ENCODE measurements at regions not wholly inside any gene's neighbourhood (a gene's known extent, or its start where the extent isn't known, plus 50 kb on each side); places are given as distances from the start of the nearest gene placed in this dataset.

DNA sequence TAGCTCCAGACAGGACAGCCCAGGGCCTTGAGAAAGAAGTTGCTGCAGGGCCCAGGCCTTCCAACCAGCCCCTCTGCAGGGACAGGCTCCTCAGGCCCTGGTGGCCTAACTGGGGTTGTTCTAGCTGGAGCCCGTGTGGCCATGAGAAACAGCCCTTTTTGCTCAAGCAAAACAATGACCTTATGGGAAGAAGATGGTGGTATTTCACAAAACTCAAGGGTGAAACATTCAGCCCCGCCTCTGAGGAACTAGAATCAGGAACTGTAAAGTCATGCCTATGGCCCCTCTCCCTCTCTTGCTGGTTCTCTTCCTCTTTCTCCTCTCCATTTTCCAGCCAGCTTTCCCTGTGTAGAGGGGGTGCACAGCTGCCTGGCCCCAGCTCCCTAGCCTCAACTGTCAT, 273.3 kb downstream of the RPLP1 start:
- DNase-seq (ENCODE audit: low read depth in 2 of 2): no peak
- Histone ChIP-seq H3K4me3 (replicated peaks in 1 of 4; ENCODE audit: control extremely low read depth in 1 of 4, insufficient read depth in 1 of 4, low read depth in 3 of 4, low read length in 4 of 4) (no peak overlapping the region), H3K9ac (ENCODE audit: insufficient read depth, low read length) (no peak overlapping the region), H3K79me2 (ENCODE audit: control insufficient read depth, insufficient read depth, low read length) (no peaks in the 10 kb centered on the region), H3K27ac (ENCODE audit: insufficient read depth, low read length) (no peak overlapping the region), H2AFZ (ENCODE audit: low read length) (no peak overlapping the region), H3K4me1 (ENCODE audit: control insufficient read depth, extremely low read depth, insufficient read depth, low read length) (no peaks in the 10 kb centered on the region), H3K9me3 (ENCODE audit: control insufficient read depth, insufficient read depth, low read depth, low read length) (no peaks in the 10 kb centered on the region), H3K4me2 (ENCODE audit: extremely low read depth, insufficient read depth, low read length) (no peak overlapping the region), H3K27me3 (ENCODE audit: control insufficient read depth, insufficient read depth, low read length) (no peaks in the 10 kb centered on the region), H4K20me1 (ENCODE audit: control insufficient read depth, extremely low read depth, insufficient read depth, low read length) (no peaks in the 10 kb centered on the region), H3K36me3 (ENCODE audit: control insufficient read depth, insufficient read depth, low read length) (no peaks in the 10 kb centered on the region)
- TF ChIP-seq, protein P1, sequence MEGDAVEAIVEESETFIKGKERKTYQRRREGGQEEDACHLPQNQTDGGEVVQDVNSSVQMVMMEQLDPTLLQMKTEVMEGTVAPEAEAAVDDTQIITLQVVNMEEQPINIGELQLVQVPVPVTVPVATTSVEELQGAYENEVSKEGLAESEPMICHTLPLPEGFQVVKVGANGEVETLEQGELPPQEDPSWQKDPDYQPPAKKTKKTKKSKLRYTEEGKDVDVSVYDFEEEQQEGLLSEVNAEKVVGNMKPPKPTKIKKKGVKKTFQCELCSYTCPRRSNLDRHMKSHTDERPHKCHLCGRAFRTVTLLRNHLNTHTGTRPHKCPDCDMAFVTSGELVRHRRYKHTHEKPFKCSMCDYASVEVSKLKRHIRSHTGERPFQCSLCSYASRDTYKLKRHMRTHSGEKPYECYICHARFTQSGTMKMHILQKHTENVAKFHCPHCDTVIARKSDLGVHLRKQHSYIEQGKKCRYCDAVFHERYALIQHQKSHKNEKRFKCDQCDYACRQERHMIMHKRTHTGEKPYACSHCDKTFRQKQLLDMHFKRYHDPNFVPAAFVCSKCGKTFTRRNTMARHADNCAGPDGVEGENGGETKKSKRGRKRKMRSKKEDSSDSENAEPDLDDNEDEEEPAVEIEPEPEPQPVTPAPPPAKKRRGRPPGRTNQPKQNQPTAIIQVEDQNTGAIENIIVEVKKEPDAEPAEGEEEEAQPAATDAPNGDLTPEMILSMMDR (conservative IDR thresholded peaks at IDR 0.05 in 1 of 2, IDR thresholded peaks at IDR 0.05 in 1 of 2; ENCODE audit: low read depth in 1 of 2, low read length in 2 of 2): no peak
- no peak for TF ChIP-seq EZH2 (IDR thresholded peaks at IDR 0.05; ENCODE audit: low read length, missing control alignments)

DNA sequence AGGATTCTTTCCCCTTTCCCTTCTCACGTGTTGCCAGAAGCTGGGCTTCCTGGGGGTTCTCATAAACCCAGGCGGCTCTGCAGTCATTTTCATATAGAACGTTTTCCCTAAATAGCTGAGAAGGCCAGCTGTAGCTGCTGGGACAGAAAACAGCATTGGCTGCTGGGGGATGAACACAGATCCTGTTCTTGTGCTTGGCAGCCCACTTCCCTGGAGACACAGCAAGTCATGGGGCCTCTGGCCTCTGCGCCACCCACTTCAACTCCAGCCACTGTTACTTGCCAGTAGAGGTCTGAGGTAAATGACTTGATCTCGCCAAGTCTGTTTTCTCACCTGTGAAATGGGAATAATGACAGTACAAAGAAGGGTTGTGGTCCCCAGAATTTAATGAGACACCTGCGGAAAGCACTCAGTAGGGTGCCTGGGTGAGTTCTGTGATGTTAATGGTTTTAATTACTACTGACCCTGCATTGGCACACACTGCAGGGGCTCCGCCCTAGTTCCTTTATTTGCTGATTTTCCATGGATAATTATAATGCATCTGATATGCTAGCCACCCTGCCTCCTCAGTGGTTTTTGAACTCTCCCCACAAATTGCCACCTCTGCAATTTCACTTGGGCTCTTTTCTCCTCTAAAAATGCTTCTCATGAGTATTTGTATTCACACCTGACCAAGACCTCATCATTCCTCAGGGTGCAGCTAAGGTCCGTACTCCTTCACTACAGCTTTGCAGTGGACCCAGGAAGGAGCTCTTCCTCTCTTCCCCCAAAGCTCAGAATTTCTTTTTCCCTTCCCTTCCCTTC, 274.7 kb downstream of the RPLP1 start:
- TF ChIP-seq EZH2 (IDR thresholded peaks at IDR 0.05; ENCODE audit: low read length, missing control alignments): no peak
- TF ChIP-seq, protein P1 (conservative IDR thresholded peaks at IDR 0.05 in 1 of 2, IDR thresholded peaks at IDR 0.05 in 1 of 2; ENCODE audit: low read depth in 1 of 2, low read length in 2 of 2): no peak
- DNase-seq (ENCODE audit: low read depth in 2 of 2): no peak
- Histone ChIP-seq H3K36me3 (ENCODE audit: control insufficient read depth, insufficient read depth, low read length) (no peaks in the 10 kb centered on the region), H3K79me2 (ENCODE audit: control insufficient read depth, insufficient read depth, low read length) (no peaks in the 10 kb centered on the region), H3K4me1 (ENCODE audit: control insufficient read depth, extremely low read depth, insufficient read depth, low read length) (no peaks in the 10 kb centered on the region), H3K9ac (ENCODE audit: insufficient read depth, low read length) (no peak overlapping the region), H3K4me2 (ENCODE audit: extremely low read depth, insufficient read depth, low read length) (no peak overlapping the region), H4K20me1 (ENCODE audit: control insufficient read depth, extremely low read depth, insufficient read depth, low read length) (no peaks in the 10 kb centered on the region), H3K9me3 (ENCODE audit: control insufficient read depth, insufficient read depth, low read depth, low read length) (no peaks in the 10 kb centered on the region), H3K4me3 (replicated peaks in 1 of 4; ENCODE audit: control extremely low read depth in 1 of 4, insufficient read depth in 1 of 4, low read depth in 3 of 4, low read length in 4 of 4) (no peak overlapping the region), H3K27me3 (ENCODE audit: control insufficient read depth, insufficient read depth, low read length) (no peaks in the 10 kb centered on the region), H2AFZ (ENCODE audit: low read length) (no peak overlapping the region), H3K27ac (ENCODE audit: insufficient read depth, low read length) (no peak overlapping the region)

DNA sequence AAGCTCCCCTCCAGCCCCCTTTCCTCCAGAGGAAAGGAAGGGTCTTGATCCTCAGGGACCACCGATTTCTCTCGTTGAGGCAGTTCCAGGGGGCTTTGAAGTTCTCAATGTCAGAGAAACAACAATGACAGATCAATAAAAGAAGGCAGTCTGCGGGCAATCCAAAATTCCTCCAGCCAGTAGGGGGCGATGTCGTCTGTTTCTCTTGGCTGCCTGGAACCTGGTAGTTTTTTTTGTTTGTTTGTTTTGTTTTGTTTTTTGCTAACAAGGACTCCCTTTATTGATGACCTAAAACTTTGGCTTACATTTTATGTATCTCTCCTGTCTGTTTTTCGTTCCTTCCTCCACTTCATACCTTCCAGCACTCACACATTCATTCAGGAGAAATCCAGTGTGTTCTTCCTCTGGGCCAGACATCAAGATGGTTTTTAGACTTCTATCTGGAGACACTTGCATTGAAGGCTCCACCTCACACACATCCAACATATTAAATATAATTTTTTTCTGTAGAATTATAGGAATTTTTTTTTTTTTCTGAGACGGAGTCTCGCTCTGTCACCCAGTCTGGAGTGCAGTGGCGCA, 276.6 kb downstream of the RPLP1 start:
- H3K9ac ChIP-seq (ENCODE audit: insufficient read depth, low read length): no peak overlapping the region
- no peaks in the 10 kb centered on the region for H3K9me3 ChIP-seq (ENCODE audit: control insufficient read depth, insufficient read depth, low read depth, low read length)
- TF ChIP-seq, protein P1 (conservative IDR thresholded peaks at IDR 0.05 in 1 of 2, IDR thresholded peaks at IDR 0.05 in 1 of 2; ENCODE audit: low read depth in 1 of 2, low read length in 2 of 2): peak; percentile 76 to 85
- TF ChIP-seq EZH2 (IDR thresholded peaks at IDR 0.05; ENCODE audit: low read length, missing control alignments): no peak
- no peak overlapping the region for H3K4me2 ChIP-seq (ENCODE audit: extremely low read depth, insufficient read depth, low read length)
- no peaks in the 10 kb centered on the region for H3K36me3 ChIP-seq (ENCODE audit: control insufficient read depth, insufficient read depth, low read length)
- no peaks in the 10 kb centered on the region for H3K27me3 ChIP-seq (ENCODE audit: control insufficient read depth, insufficient read depth, low read length)
- no peak overlapping the region for H3K27ac ChIP-seq (ENCODE audit: insufficient read depth, low read length)
- DNase-seq (ENCODE audit: low read depth in 2 of 2): peak in 1 of 2 donors; percentile 46
- no peaks in the 10 kb centered on the region for H3K79me2 ChIP-seq (ENCODE audit: control insufficient read depth, insufficient read depth, low read length)
- no peaks in the 10 kb centered on the region for H4K20me1 ChIP-seq (ENCODE audit: control insufficient read depth, extremely low read depth, insufficient read depth, low read length)
- no peak overlapping the region for H2AFZ ChIP-seq (ENCODE audit: low read length)
- no peak overlapping the region for H3K4me3 ChIP-seq (replicated peaks in 1 of 4; ENCODE audit: control extremely low read depth in 1 of 4, insufficient read depth in 1 of 4, low read depth in 3 of 4, low read length in 4 of 4)
- H3K4me1 ChIP-seq (ENCODE audit: control insufficient read depth, extremely low read depth, insufficient read depth, low read length): no peaks in the 10 kb centered on the region
